Astrocyte (in vitro differentiated cells and primary cell): ENCODE measurements at regions not wholly inside any gene's neighbourhood (a gene's known extent, or its start where the extent isn't known, plus 50 kb on each side); places are given as distances from the start of the nearest gene placed in this dataset.

Experiments
- CTCF ChIP-seq: IDR thresholded peaks from 2 replicates; pipeline ENCODE4 v1.5.1; 2011; ENCODE audit warnings: low read depth, mild to moderate bottlenecking, inconsistent platforms, low read length, moderate library complexity; ENCODE audit not compliant: insufficient read depth
- EZH2 ChIP-seq: IDR thresholded peaks from 2 replicates; pipeline ENCODE4 v1.6.1; 2012; ENCODE audit warnings: mild to moderate bottlenecking, low read length, inconsistent platforms; ENCODE audit not compliant: insufficient read depth

GRCh38 chrX:25105221-25105620 is 89.5 kb upstream of the ARX start:
- TF ChIP-seq CTCF: no peak
- TF ChIP-seq EZH2: no peak
